Common myeloid progenitor, CD34-positive (primary cell): ENCODE measurements at regions not wholly inside any gene's neighbourhood (a gene's known extent, or its start where the extent isn't known, plus 50 kb on each side); places are given as distances from the start of the nearest gene placed in this dataset.
A peak's percentile ranks its signal among the peaks of the same experiment; 100 is the strongest.

Source experiments
- CTCF ChIA-PET: fragments of 350-600 bp; sonication (Branson Sonifier 250); formaldehyde crosslinking; loops from one replicate; lab custom pipeline; 2021; ENCODE audit warnings: antibody characterized with exemption; lab: Charles Lee
- POLR2A ChIA-PET: fragments of 350-600 bp; sonication (Branson Sonifier 250); formaldehyde crosslinking; loops from one replicate; lab custom pipeline; 2021; ENCODE audit warnings: antibody characterized with exemption; lab: Charles Lee
- DNase-seq, 3 donors: peaks; one replicate each; pipeline versions ENCODE4 v3.0.0 to v3.0.0-alpha.2; 2013
- H3K27ac ChIP-seq, 2 experiments: 1 replicate in 1 of 2; 2 replicates in 1 of 2; pipeline ENCODE4 v1.7.0; 2013; ENCODE audit warnings: inconsistent platforms in 2 of 2, low read length in 2 of 2, mild to moderate bottlenecking in 2 of 2, low read depth in 1 of 2, moderate library complexity in 1 of 2; ENCODE audit not compliant: severe bottlenecking in 2 of 2, insufficient read depth in 1 of 2, poor library complexity in 1 of 2
- H3K27me3 ChIP-seq, 5 experiments: replicated peaks in 2 of 5; 1 replicate in 3 of 5; 2 replicates in 2 of 5; pipeline versions ENCODE4 v1.6.1 to v1.7.0; 2013; ENCODE audit warnings: low read length in 4 of 5, mild to moderate bottlenecking in 2 of 5, moderate library complexity in 2 of 5, inconsistent platforms in 1 of 5; ENCODE audit not compliant: insufficient read depth in 5 of 5, control insufficient read depth in 4 of 5
- H3K36me3 ChIP-seq, 4 experiments: 1 replicate in 2 of 4; 2 replicates in 2 of 4; pipeline versions ENCODE4 v1.6.1 to v1.7.0; 2013; ENCODE audit warnings: low read length in 3 of 4, control low read depth in 1 of 4, mild to moderate bottlenecking in 1 of 4; ENCODE audit not compliant: control insufficient read depth in 4 of 4, insufficient read depth in 4 of 4
- H3K4me1 ChIP-seq, 4 experiments: 1 replicate in 3 of 4; 2 replicates in 1 of 4; pipeline versions ENCODE4 v1.6.1 to v1.7.1; 2013; ENCODE audit warnings: low read length in 3 of 4, mild to moderate bottlenecking in 3 of 4, control low read depth in 1 of 4, inconsistent platforms in 1 of 4, moderate library complexity in 1 of 4; ENCODE audit not compliant: control insufficient read depth in 4 of 4, insufficient read depth in 4 of 4; ENCODE audit errors: control extremely low read depth in 1 of 4
- H3K4me3 ChIP-seq, 7 experiments: 1 replicate in 4 of 7; 2 replicates in 3 of 7; pipeline versions ENCODE4 v1.5.1 to v1.7.0; 2013; ENCODE audit warnings: mild to moderate bottlenecking in 7 of 7, low read length in 6 of 7, moderate library complexity in 6 of 7, inconsistent platforms in 2 of 7, low read depth in 2 of 7, control low read depth in 1 of 7; ENCODE audit not compliant: insufficient read depth in 4 of 7, control insufficient read depth in 1 of 7; ENCODE audit errors: extremely low read depth in 1 of 7
- H3K9me3 ChIP-seq, 5 experiments: 1 replicate in 4 of 5; 2 replicates in 1 of 5; pipeline versions ENCODE4 v1.6.1 to v1.7.1; 2013; ENCODE audit warnings: low read length in 4 of 5, mild to moderate bottlenecking in 2 of 5, inconsistent platforms in 1 of 5, low read depth in 1 of 5, moderate library complexity in 1 of 5; ENCODE audit not compliant: control insufficient read depth in 4 of 5, insufficient read depth in 2 of 5; ENCODE audit errors: control extremely low read depth in 1 of 5
- WGBS: methylation state at CpG from one replicate; pipeline ENCODE4 v1.1.5; 2013; ENCODE audit not compliant: insufficient coverage; 5-methylcytosine and 5-hydroxymethylcytosine counted together

DNA sequence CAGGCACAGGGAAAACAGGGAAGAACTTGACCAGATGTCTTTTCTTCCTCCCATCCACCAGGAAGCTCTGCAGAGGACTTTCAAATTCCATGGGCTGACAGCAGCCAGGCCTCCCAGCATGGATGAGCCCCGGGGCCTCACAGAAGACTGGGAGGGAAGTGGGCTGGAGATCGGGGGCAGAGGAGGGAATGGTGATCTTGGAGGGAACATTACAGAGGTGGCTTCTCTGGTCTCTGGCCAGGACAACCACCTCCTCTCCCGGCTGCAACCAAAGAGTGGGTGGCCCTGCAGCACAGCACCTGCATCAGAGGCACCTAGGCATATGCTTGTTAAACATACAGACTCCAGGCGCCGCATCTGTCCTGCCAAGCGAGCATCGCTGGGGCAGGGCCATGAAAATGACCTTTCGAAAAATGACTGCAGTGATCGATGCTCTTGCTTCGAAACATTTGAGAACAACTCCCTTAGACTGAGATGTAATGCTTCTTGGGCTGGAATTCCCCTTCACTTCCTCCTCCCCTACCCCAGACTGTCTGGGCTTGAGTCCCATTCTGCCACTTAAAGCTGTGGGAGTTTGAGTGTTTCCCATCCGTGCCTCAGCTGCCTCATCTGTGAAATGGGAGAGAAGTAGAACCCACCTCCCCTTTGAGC, 68.7 kb upstream of the UNC5A start:
- H3K9me3 ChIP-seq: no peaks in the 10 kb centered on the region
- ChIA-PET CTCF (interaction anchor here (1.0 kb wide), 1 partner anchor 12 kb away, joined by 4 read pairs; no protein-coding TSS in a partner anchor), POLR2A (no interaction called here)
- WGBS: 77% methylated on average over 10 of the region's 11 CpGs
- DNase-seq: peak in 2 of 3 donors; percentile 14 to 25
- H3K36me3 ChIP-seq: no peaks in the 10 kb centered on the region
- peaks cover 0 to 100% (median 52%) of the 10 kb centered on the region in 5 experiments for H3K27me3 ChIP-seq
- H3K4me1 ChIP-seq: peaks cover 0 to 22% (median 13%) of the 10 kb centered on the region in 4 experiments
- H3K27ac ChIP-seq: no peak overlapping the region
- H3K4me3 ChIP-seq: no peak overlapping the region

GRCh38 chr5:176742246-176743105, 67.9 kb upstream of the UNC5A start:
- POLR2A ChIA-PET: no interaction called here
- Histone ChIP-seq H3K4me3 (no peak overlapping the region), H3K27me3 (peaks cover 0 to 100% (median 54%) of the 10 kb centered on the region in 5 experiments), H3K9me3 (no peaks in the 10 kb centered on the region), H3K4me1 (peaks cover 0 to 22% (median 13%) of the 10 kb centered on the region in 4 experiments), H3K27ac (no peak overlapping the region), H3K36me3 (no peaks in the 10 kb centered on the region)
- 83% methylated on average over 2 of the region's 10 CpGs for WGBS
- DNase-seq: no peak
- CTCF ChIA-PET: interaction anchor here (1.0 kb wide), 1 partner anchor 13 kb away, joined by 4 read pairs; no protein-coding TSS in a partner anchor

GRCh38 chr5:176743136-176743861, 67.1 kb upstream of the UNC5A start:
- H3K4me3 ChIP-seq: peak overlapping the region in 2 of 7 experiments; percentile 38 to 49

GRCh38 chr5:176743868-176744583, 66.3 kb upstream of the UNC5A start:
- Histone ChIP-seq H3K36me3 (no peaks in the 10 kb centered on the region), H3K27me3 (peaks cover 0 to 98% (median 49%) of the 10 kb centered on the region in 5 experiments), H3K4me3 (peak overlapping the region in 1 of 7 experiments; percentile 49), H3K27ac (no peak overlapping the region), H3K9me3 (no peaks in the 10 kb centered on the region), H3K4me1 (peaks cover 0 to 22% (median 13%) of the 10 kb centered on the region in 4 experiments)
- peak in 2 of 3 donors; percentile 30 to 33 for DNase-seq
- CTCF ChIA-PET: interaction anchor here (1.4 kb wide), 1 partner anchor 83 kb away, joined by 4 read pairs; no protein-coding TSS in a partner anchor
- POLR2A ChIA-PET: no interaction called here
- WGBS: 11% methylated on average over 24 of the region's 25 CpGs

More at GRCh38 chr5:176743136-176743861, 67.1 kb upstream of the UNC5A start:
- H3K4me1 ChIP-seq: peaks cover 0 to 22% (median 13%) of the 10 kb centered on the region in 4 experiments
- WGBS: 3% methylated on average over 40 of the region's 54 CpGs
- POLR2A ChIA-PET: no interaction called here
- DNase-seq: peak in 1 of 3 donors; percentile 17
- H3K9me3 ChIP-seq: no peaks in the 10 kb centered on the region
- no peaks in the 10 kb centered on the region for H3K36me3 ChIP-seq
- CTCF ChIA-PET: no interaction called here
- H3K27me3 ChIP-seq: peaks cover 0 to 100% (median 55%) of the 10 kb centered on the region in 5 experiments
- H3K27ac ChIP-seq: no peak overlapping the region

- DNase-seq: peak in 1 of 3 donors; percentile 21
- POLR2A ChIA-PET: no interaction called here
- no peak overlapping the region for H3K27ac ChIP-seq
- CTCF ChIA-PET: interaction anchor here (1.4 kb wide), 1 partner anchor 84 kb away, joined by 4 read pairs; no protein-coding TSS in a partner anchor
- no peaks in the 10 kb centered on the region for H3K36me3 ChIP-seq
- 50% methylated on average over 8 of the region's 8 CpGs for WGBS
- H3K4me3 ChIP-seq: no peak overlapping the region
- H3K27me3 ChIP-seq: peaks cover 0 to 98% (median 49%) of the 10 kb centered on the region in 5 experiments
- peaks cover 0 to 22% (median 13%) of the 10 kb centered on the region in 4 experiments for H3K4me1 ChIP-seq
- H3K9me3 ChIP-seq: no peaks in the 10 kb centered on the region
Measured at GRCh38 chr5:176744584-176744965, 65.8 kb upstream of the UNC5A start.

- H3K4me3 ChIP-seq: no peak overlapping the region
- POLR2A ChIA-PET: no interaction called here
Measured at GRCh38 chr5:176747670-176748072, 62.7 kb upstream of the UNC5A start.

More at GRCh38 chr5:176747670-176748072, 62.7 kb upstream of the UNC5A start:
- H3K27me3 ChIP-seq: peaks cover 0 to 88% (median 31%) of the 10 kb centered on the region in 5 experiments
- H3K36me3 ChIP-seq: no peaks in the 10 kb centered on the region
- no peaks in the 10 kb centered on the region for H3K9me3 ChIP-seq
- CTCF ChIA-PET: no interaction called here
- peaks cover 0 to 22% (median 13%) of the 10 kb centered on the region in 4 experiments for H3K4me1 ChIP-seq
- H3K27ac ChIP-seq: no peak overlapping the region
- no peak for DNase-seq
- 95% methylated on average over 5 of the region's 5 CpGs for WGBS
